ENCODE measurements at regions not wholly inside any gene's neighbourhood (a gene's known extent, or its start where the extent isn't known, plus 50 kb on each side); places are given as distances from the start of the nearest gene placed in this dataset.
"Not testable (repeated sequence)": the region's sequence is repeated elsewhere in the genome, so short reads cannot be mapped to it uniquely, and the experiment has no call there.

GRCh38 chrY:3120234-3120633 lies 185.1 kb downstream of the ZFY start:
- TF ChIP-seq CTCF, POLR2AphosphoS5 (IDR thresholded peaks at IDR 0.05): not testable (repeated sequence)

Measured in sigmoid colon (tissue), 4 donors.